ENCODE measurements at regions not wholly inside any gene's neighbourhood (a gene's known extent, or its start where the extent isn't known, plus 50 kb on each side); places are given as distances from the start of the nearest gene placed in this dataset.

DNA sequence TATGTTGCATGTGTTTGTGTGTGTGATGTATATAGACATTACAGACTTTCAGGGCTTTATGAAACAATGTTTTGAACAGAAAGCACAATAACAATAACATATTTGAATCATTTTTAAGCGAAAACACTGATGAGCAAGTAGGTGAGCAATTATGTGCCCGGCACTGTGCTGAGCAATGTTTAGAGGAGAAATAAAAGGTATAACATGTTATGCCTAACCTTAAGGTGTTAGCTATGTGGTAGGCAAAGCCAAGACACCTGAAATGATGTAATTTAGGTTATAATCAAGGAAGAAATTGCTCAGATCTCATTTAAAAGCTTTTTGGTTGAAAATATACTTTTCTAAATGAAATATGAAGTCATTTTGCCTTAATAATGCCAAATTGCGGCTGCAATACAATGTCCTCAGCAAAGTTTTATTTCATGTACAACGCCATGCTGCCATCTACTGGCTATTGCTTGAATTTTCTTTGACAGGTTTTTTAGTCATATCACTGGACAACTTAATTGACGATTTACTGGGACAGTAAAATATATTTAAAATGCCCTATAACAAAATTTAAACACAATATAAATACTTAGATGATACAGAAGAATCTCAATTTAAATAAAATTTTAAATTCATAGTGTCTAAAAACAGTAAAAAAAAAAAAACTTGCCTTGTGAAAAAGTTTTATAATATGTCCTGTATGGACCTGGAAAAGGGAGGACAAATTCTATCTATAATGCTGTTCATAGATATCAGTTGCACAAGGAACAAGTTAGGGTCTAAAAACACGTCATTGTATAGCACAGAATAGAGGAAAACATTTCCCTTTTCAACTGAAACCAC is 131.1 kb upstream of the CDK1 start (continued):
- TF ChIP-seq, protein P1, sequence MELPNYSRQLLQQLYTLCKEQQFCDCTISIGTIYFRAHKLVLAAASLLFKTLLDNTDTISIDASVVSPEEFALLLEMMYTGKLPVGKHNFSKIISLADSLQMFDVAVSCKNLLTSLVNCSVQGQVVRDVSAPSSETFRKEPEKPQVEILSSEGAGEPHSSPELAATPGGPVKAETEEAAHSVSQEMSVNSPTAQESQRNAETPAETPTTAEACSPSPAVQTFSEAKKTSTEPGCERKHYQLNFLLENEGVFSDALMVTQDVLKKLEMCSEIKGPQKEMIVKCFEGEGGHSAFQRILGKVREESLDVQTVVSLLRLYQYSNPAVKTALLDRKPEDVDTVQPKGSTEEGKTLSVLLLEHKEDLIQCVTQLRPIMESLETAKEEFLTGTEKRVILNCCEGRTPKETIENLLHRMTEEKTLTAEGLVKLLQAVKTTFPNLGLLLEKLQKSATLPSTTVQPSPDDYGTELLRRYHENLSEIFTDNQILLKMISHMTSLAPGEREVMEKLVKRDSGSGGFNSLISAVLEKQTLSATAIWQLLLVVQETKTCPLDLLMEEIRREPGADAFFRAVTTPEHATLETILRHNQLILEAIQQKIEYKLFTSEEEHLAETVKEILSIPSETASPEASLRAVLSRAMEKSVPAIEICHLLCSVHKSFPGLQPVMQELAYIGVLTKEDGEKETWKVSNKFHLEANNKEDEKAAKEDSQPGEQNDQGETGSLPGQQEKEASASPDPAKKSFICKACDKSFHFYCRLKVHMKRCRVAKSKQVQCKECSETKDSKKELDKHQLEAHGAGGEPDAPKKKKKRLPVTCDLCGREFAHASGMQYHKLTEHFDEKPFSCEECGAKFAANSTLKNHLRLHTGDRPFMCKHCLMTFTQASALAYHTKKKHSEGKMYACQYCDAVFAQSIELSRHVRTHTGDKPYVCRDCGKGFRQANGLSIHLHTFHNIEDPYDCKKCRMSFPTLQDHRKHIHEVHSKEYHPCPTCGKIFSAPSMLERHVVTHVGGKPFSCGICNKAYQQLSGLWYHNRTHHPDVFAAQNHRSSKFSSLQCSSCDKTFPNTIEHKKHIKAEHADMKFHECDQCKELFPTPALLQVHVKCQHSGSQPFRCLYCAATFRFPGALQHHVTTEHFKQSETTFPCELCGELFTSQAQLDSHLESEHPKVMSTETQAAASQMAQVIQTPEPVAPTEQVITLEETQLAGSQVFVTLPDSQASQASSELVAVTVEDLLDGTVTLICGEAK (IDR thresholded peaks at IDR 0.05): no peak
- TF ChIP-seq, protein P1 (CRISPR knock-in tag; IDR thresholded peaks at IDR 0.05): no peak
- no peak for TF ChIP-seq MEF2D (tag; conservative IDR thresholded peaks at IDR 0.05; ENCODE audit: low read depth)
- no peak for TF ChIP-seq ZNF354B (CRISPR knock-in tag; IDR thresholded peaks at IDR 0.05)
- TF ChIP-seq, protein P2, sequence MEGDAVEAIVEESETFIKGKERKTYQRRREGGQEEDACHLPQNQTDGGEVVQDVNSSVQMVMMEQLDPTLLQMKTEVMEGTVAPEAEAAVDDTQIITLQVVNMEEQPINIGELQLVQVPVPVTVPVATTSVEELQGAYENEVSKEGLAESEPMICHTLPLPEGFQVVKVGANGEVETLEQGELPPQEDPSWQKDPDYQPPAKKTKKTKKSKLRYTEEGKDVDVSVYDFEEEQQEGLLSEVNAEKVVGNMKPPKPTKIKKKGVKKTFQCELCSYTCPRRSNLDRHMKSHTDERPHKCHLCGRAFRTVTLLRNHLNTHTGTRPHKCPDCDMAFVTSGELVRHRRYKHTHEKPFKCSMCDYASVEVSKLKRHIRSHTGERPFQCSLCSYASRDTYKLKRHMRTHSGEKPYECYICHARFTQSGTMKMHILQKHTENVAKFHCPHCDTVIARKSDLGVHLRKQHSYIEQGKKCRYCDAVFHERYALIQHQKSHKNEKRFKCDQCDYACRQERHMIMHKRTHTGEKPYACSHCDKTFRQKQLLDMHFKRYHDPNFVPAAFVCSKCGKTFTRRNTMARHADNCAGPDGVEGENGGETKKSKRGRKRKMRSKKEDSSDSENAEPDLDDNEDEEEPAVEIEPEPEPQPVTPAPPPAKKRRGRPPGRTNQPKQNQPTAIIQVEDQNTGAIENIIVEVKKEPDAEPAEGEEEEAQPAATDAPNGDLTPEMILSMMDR (IDR thresholded peaks at IDR 0.05 in 2 of 3, conservative IDR thresholded peaks at IDR 0.05 in 1 of 3; ENCODE audit: insufficient read depth in 2 of 3, low read depth in 1 of 3, low read length in 3 of 3): peak; percentile 60 to 83 (median 65); a peak in 5 of 6 replicates
- TF ChIP-seq, protein P3, sequence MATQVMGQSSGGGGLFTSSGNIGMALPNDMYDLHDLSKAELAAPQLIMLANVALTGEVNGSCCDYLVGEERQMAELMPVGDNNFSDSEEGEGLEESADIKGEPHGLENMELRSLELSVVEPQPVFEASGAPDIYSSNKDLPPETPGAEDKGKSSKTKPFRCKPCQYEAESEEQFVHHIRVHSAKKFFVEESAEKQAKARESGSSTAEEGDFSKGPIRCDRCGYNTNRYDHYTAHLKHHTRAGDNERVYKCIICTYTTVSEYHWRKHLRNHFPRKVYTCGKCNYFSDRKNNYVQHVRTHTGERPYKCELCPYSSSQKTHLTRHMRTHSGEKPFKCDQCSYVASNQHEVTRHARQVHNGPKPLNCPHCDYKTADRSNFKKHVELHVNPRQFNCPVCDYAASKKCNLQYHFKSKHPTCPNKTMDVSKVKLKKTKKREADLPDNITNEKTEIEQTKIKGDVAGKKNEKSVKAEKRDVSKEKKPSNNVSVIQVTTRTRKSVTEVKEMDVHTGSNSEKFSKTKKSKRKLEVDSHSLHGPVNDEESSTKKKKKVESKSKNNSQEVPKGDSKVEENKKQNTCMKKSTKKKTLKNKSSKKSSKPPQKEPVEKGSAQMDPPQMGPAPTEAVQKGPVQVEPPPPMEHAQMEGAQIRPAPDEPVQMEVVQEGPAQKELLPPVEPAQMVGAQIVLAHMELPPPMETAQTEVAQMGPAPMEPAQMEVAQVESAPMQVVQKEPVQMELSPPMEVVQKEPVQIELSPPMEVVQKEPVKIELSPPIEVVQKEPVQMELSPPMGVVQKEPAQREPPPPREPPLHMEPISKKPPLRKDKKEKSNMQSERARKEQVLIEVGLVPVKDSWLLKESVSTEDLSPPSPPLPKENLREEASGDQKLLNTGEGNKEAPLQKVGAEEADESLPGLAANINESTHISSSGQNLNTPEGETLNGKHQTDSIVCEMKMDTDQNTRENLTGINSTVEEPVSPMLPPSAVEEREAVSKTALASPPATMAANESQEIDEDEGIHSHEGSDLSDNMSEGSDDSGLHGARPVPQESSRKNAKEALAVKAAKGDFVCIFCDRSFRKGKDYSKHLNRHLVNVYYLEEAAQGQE (IDR thresholded peaks at IDR 0.05; ENCODE audit: borderline replicate concordance): peak; percentile 52; the same call in 1 of the 2 replicates
- TF ChIP-seq, protein P3 (CRISPR knock-in tag; IDR thresholded peaks at IDR 0.05; ENCODE audit: low read depth): no peak
